ENCODE measurements at regions not wholly inside any gene's neighbourhood (a gene's known extent, or its start where the extent isn't known, plus 50 kb on each side); places are given as distances from the start of the nearest gene placed in this dataset.

GRCh38 chr2:155364766-155365165 is 666.3 kb downstream of the KCNJ3 start:
- no CpG with 5 or more reads among the region's 3 CpGs for WGBS, 2 donors (ENCODE audit: extremely low coverage in 2 of 2, insufficient read length in 2 of 2, insufficient replicate concordance in 1 of 2)
- Histone ChIP-seq H3K4me1 (ENCODE audit: control insufficient read depth in 2 of 2, insufficient read depth in 1 of 2, low read depth in 1 of 2, low read length in 2 of 2) (no peaks in the 10 kb centered on the region), H4K91ac (ENCODE audit: low read depth, low read length, poor library complexity) (no peak overlapping the region), H3K36me3 (replicated peaks in 1 of 2; ENCODE audit: control insufficient read depth in 2 of 2, insufficient read depth in 2 of 2, low read length in 2 of 2) (no peaks in the 10 kb centered on the region), H3K14ac (ENCODE audit: low read length) (no peak overlapping the region), H3K79me1 (ENCODE audit: low read depth, low read length) (no peaks in the 10 kb centered on the region), H2BK120ac (ENCODE audit: low read depth, low read length) (no peak overlapping the region), H2BK5ac (ENCODE audit: low read length) (no peak overlapping the region), H2BK12ac (ENCODE audit: low read length) (no peak overlapping the region), H3K9ac (ENCODE audit: low read depth, low read length, poor library complexity) (no peak overlapping the region), H3K27ac (replicated peaks; ENCODE audit: low read length) (no peak overlapping the region), H3K27me3 (ENCODE audit: control insufficient read depth in 3 of 3, insufficient read depth in 3 of 3, low read depth in 1 of 3, low read length in 3 of 3) (no peaks in the 10 kb centered on the region), H3K4me3 (ENCODE audit: low read length in 2 of 2) (no peak overlapping the region), H2AK5ac (ENCODE audit: low read depth, low read length) (no peak overlapping the region), H3K4me2 (ENCODE audit: insufficient read depth, low read length, poor library complexity, severe bottlenecking) (no peak overlapping the region), H3K4ac (ENCODE audit: low read length) (no peak overlapping the region), H3K23ac (ENCODE audit: low read depth, low read length, poor library complexity) (no peak overlapping the region), H3K9me3 (replicated peaks in 1 of 2; ENCODE audit: control insufficient read depth in 2 of 2, insufficient read depth in 1 of 2, low read depth in 1 of 2, low read length in 2 of 2) (no peaks in the 10 kb centered on the region), H2BK15ac (ENCODE audit: low read length) (no peak overlapping the region), H2AFZ (ENCODE audit: low read length) (no peak overlapping the region), H4K8ac (ENCODE audit: low read depth, low read length) (no peak overlapping the region), H3K18ac (ENCODE audit: low read length) (no peak overlapping the region)
- DNase-seq (ENCODE audit: low spot score): no peak

- H3K27me3 ChIP-seq (ENCODE audit: control insufficient read depth in 3 of 3, insufficient read depth in 3 of 3, low read depth in 1 of 3, low read length in 3 of 3): no peaks in the 10 kb centered on the region
- no peak overlapping the region for H3K14ac ChIP-seq (ENCODE audit: low read length)
- no peak overlapping the region for H3K27ac ChIP-seq (replicated peaks; ENCODE audit: low read length)
- no peak overlapping the region for H3K4ac ChIP-seq (ENCODE audit: low read length)
- no peaks in the 10 kb centered on the region for H3K79me1 ChIP-seq (ENCODE audit: low read depth, low read length)
- no peaks in the 10 kb centered on the region for H3K4me1 ChIP-seq (ENCODE audit: control insufficient read depth in 2 of 2, insufficient read depth in 1 of 2, low read depth in 1 of 2, low read length in 2 of 2)
- no peak overlapping the region for H3K4me3 ChIP-seq (ENCODE audit: low read length in 2 of 2)
- H2AK5ac ChIP-seq (ENCODE audit: low read depth, low read length): no peak overlapping the region
- H3K23ac ChIP-seq (ENCODE audit: low read depth, low read length, poor library complexity): no peak overlapping the region
- no peak overlapping the region for H2BK5ac ChIP-seq (ENCODE audit: low read length)
- no peak overlapping the region for H2AFZ ChIP-seq (ENCODE audit: low read length)
- no peak for DNase-seq (ENCODE audit: low spot score)
- no peak overlapping the region for H3K9ac ChIP-seq (ENCODE audit: low read depth, low read length, poor library complexity)
- no peak overlapping the region for H2BK12ac ChIP-seq (ENCODE audit: low read length)
- no CpG with 5 or more reads among the region's 8 CpGs for WGBS, 2 donors (ENCODE audit: extremely low coverage in 2 of 2, insufficient read length in 2 of 2, insufficient replicate concordance in 1 of 2)
- H3K36me3 ChIP-seq (replicated peaks in 1 of 2; ENCODE audit: control insufficient read depth in 2 of 2, insufficient read depth in 2 of 2, low read length in 2 of 2): no peaks in the 10 kb centered on the region
- no peaks in the 10 kb centered on the region for H3K9me3 ChIP-seq (replicated peaks in 1 of 2; ENCODE audit: control insufficient read depth in 2 of 2, insufficient read depth in 1 of 2, low read depth in 1 of 2, low read length in 2 of 2)
- H2BK120ac ChIP-seq (ENCODE audit: low read depth, low read length): no peak overlapping the region
- no peak overlapping the region for H4K91ac ChIP-seq (ENCODE audit: low read depth, low read length, poor library complexity)
- no peak overlapping the region for H4K8ac ChIP-seq (ENCODE audit: low read depth, low read length)
- no peak overlapping the region for H3K4me2 ChIP-seq (ENCODE audit: insufficient read depth, low read length, poor library complexity, severe bottlenecking)
- no peak overlapping the region for H3K18ac ChIP-seq (ENCODE audit: low read length)
- no peak overlapping the region for H2BK15ac ChIP-seq (ENCODE audit: low read length)
Observed at GRCh38 chr2:155363349-155363888, 664.9 kb downstream of the KCNJ3 start.

DNA sequence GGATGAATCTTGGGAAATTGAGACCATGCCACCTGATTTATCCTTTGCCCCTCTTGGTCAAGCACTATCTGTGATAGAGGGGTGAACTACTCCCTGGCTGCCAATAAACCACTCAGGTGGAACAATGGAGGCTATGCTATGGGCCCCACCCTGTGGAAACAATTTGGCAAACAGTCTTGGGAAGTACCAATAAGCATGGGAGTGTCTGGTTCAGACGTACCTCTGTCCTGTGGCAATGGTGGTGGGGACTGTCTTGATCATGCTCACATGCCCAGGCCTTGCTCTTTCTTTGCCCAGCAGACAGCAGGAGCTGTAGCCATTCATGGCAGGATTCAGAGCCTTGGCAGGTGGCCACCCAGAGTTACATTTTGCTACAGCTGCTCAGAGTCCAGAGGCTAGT is 658.7 kb downstream of the KCNJ3 start:
- Histone ChIP-seq H3K23ac (ENCODE audit: low read depth, low read length, poor library complexity) (no peak overlapping the region), H4K8ac (ENCODE audit: low read depth, low read length) (no peak overlapping the region), H2AK5ac (ENCODE audit: low read depth, low read length) (no peak overlapping the region), H3K4me3 (ENCODE audit: low read length in 2 of 2) (no peak overlapping the region), H2AFZ (ENCODE audit: low read length) (no peak overlapping the region), H3K18ac (ENCODE audit: low read length) (no peak overlapping the region), H3K79me1 (ENCODE audit: low read depth, low read length) (no peaks in the 10 kb centered on the region), H4K91ac (ENCODE audit: low read depth, low read length, poor library complexity) (no peak overlapping the region), H3K4ac (ENCODE audit: low read length) (no peak overlapping the region), H3K36me3 (replicated peaks in 1 of 2; ENCODE audit: control insufficient read depth in 2 of 2, insufficient read depth in 2 of 2, low read length in 2 of 2) (no peaks in the 10 kb centered on the region), H2BK120ac (ENCODE audit: low read depth, low read length) (no peak overlapping the region), H2BK5ac (ENCODE audit: low read length) (no peak overlapping the region), H3K4me1 (ENCODE audit: control insufficient read depth in 2 of 2, insufficient read depth in 1 of 2, low read depth in 1 of 2, low read length in 2 of 2) (no peaks in the 10 kb centered on the region), H3K27me3 (ENCODE audit: control insufficient read depth in 3 of 3, insufficient read depth in 3 of 3, low read depth in 1 of 3, low read length in 3 of 3) (no peaks in the 10 kb centered on the region), H3K14ac (ENCODE audit: low read length) (no peak overlapping the region), H3K4me2 (ENCODE audit: insufficient read depth, low read length, poor library complexity, severe bottlenecking) (no peak overlapping the region), H2BK15ac (ENCODE audit: low read length) (no peak overlapping the region), H3K9ac (ENCODE audit: low read depth, low read length, poor library complexity) (no peak overlapping the region), H3K27ac (replicated peaks; ENCODE audit: low read length) (no peak overlapping the region), H2BK12ac (ENCODE audit: low read length) (no peak overlapping the region), H3K9me3 (replicated peaks in 1 of 2; ENCODE audit: control insufficient read depth in 2 of 2, insufficient read depth in 1 of 2, low read depth in 1 of 2, low read length in 2 of 2) (peaks cover 0 to 2% of the 10 kb centered on the region in 2 donors)
- DNase-seq (ENCODE audit: low spot score): no peak
- no CpG with 5 or more reads among the region's 1 CpG for WGBS, 2 donors (ENCODE audit: extremely low coverage in 2 of 2, insufficient read length in 2 of 2, insufficient replicate concordance in 1 of 2)

DNA sequence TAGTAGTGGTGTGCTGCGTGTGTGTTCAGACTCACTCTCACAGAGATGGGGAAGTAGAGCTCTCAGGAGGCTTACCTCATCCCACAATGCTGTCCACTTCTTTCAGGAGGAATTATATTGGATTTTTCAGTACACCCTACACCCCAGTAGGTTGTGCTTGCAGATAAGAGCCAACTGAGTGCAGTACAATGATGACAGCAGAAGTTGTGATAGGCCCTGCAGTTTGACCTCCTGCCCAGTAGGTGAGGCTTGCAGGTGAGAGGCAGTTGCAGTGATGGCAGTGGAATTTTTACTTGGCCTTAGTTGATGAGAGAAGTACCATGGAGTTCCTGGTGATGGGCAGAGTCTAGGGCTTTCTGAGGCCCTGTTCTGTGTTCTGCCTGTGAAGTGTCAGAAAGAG is 657.8 kb downstream of the KCNJ3 start:
- Histone ChIP-seq H2BK15ac (ENCODE audit: low read length) (no peak overlapping the region), H2AK5ac (ENCODE audit: low read depth, low read length) (no peak overlapping the region), H3K18ac (ENCODE audit: low read length) (no peak overlapping the region), H3K4me3 (ENCODE audit: low read length in 2 of 2) (no peak overlapping the region), H2BK120ac (ENCODE audit: low read depth, low read length) (no peak overlapping the region), H3K4me2 (ENCODE audit: insufficient read depth, low read length, poor library complexity, severe bottlenecking) (no peak overlapping the region), H3K27ac (replicated peaks; ENCODE audit: low read length) (no peak overlapping the region), H3K36me3 (replicated peaks in 1 of 2; ENCODE audit: control insufficient read depth in 2 of 2, insufficient read depth in 2 of 2, low read length in 2 of 2) (no peaks in the 10 kb centered on the region), H3K4me1 (ENCODE audit: control insufficient read depth in 2 of 2, insufficient read depth in 1 of 2, low read depth in 1 of 2, low read length in 2 of 2) (no peaks in the 10 kb centered on the region), H3K9ac (ENCODE audit: low read depth, low read length, poor library complexity) (no peak overlapping the region), H3K27me3 (ENCODE audit: control insufficient read depth in 3 of 3, insufficient read depth in 3 of 3, low read depth in 1 of 3, low read length in 3 of 3) (no peaks in the 10 kb centered on the region), H2AFZ (ENCODE audit: low read length) (no peak overlapping the region), H3K4ac (ENCODE audit: low read length) (no peak overlapping the region), H2BK5ac (ENCODE audit: low read length) (no peak overlapping the region), H3K23ac (ENCODE audit: low read depth, low read length, poor library complexity) (no peak overlapping the region), H3K14ac (ENCODE audit: low read length) (no peak overlapping the region), H4K8ac (ENCODE audit: low read depth, low read length) (no peak overlapping the region), H2BK12ac (ENCODE audit: low read length) (no peak overlapping the region), H4K91ac (ENCODE audit: low read depth, low read length, poor library complexity) (no peak overlapping the region), H3K9me3 (replicated peaks in 1 of 2; ENCODE audit: control insufficient read depth in 2 of 2, insufficient read depth in 1 of 2, low read depth in 1 of 2, low read length in 2 of 2) (peaks cover 0 to 2% of the 10 kb centered on the region in 2 donors), H3K79me1 (ENCODE audit: low read depth, low read length) (no peaks in the 10 kb centered on the region)
- no peak for DNase-seq (ENCODE audit: low spot score)
- WGBS, 2 donors (ENCODE audit: extremely low coverage in 2 of 2, insufficient read length in 2 of 2, insufficient replicate concordance in 1 of 2): no CpG with 5 or more reads among the region's 1 CpG

Measured in neuronal stem cell (in vitro differentiated cells).